Keratinocyte (primary cell): ENCODE measurements at regions not wholly inside any gene's neighbourhood (a gene's known extent, or its start where the extent isn't known, plus 50 kb on each side); places are given as distances from the start of the nearest gene placed in this dataset.
A peak's percentile ranks its signal among the peaks of the same experiment; 100 is the strongest.

Source experiments
- DNase-seq: peaks from one replicate; pipeline ENCODE4 v3.0.0-alpha.2; 2011; ENCODE audit warnings: low read depth, missing footprints, low spot score
- FAIRE-seq: peaks from 2 replicates; lab custom pipeline; 2011; peaks lifted over from hg19 to GRCh38; lab: Jason Lieb, UNC
- H2AFZ ChIP-seq: 2 replicates; pipeline ENCODE4 v1.6.0; 2012; ENCODE audit warnings: low read length, control low read depth, inconsistent platforms; ENCODE audit not compliant: control insufficient read depth
- H3K27ac ChIP-seq: 2 replicates; pipeline ENCODE4 v1.5.1; 2011; ENCODE audit warnings: low read length; ENCODE audit not compliant: control insufficient read depth, insufficient read depth
- H3K27me3 ChIP-seq: 3 replicates; pipeline ENCODE4 v1.6.0; 2011; ENCODE audit warnings: low read length; ENCODE audit not compliant: control insufficient read depth, insufficient read depth; ENCODE audit errors: extremely low read depth
- H3K36me3 ChIP-seq, 2 experiments: 2 replicates in 1 of 2; 3 replicates in 1 of 2; pipeline ENCODE4 v1.5.1; 2011; ENCODE audit warnings: low read length in 2 of 2, mild to moderate bottlenecking in 1 of 2; ENCODE audit not compliant: control insufficient read depth in 2 of 2, insufficient read depth in 2 of 2; ENCODE audit errors: extremely low read depth in 1 of 2
- H3K4me1 ChIP-seq: 3 replicates; pipeline ENCODE4 v1.5.1; 2011; ENCODE audit warnings: low read length; ENCODE audit not compliant: control insufficient read depth, insufficient read depth; ENCODE audit errors: extremely low read depth
- H3K4me2 ChIP-seq: 3 replicates; pipeline ENCODE4 v1.6.0; 2011; ENCODE audit warnings: low read depth, low read length; ENCODE audit not compliant: control insufficient read depth, insufficient read depth; ENCODE audit errors: extremely low read depth
- H3K4me3 ChIP-seq, 3 experiments: fragments of 200-600 bp in 1 of 3; sonication (generic) in 1 of 3; 2 replicates in 2 of 3; 3 replicates in 1 of 3; pipeline ENCODE4 v1.5.1; 2011 to 2016; ENCODE audit warnings: low read length in 3 of 3, mild to moderate bottlenecking in 3 of 3, control low read depth in 2 of 3, inconsistent platforms in 1 of 3, low read depth in 1 of 3, mixed read lengths in 1 of 3, mixed run types in 1 of 3, moderate library complexity in 1 of 3; ENCODE audit not compliant: control insufficient read depth in 2 of 3, insufficient read depth in 2 of 3; ENCODE audit errors: extremely low read depth in 1 of 3
- H3K79me2 ChIP-seq: 2 replicates; pipeline ENCODE4 v1.6.0; 2012; ENCODE audit warnings: low read length; ENCODE audit not compliant: control insufficient read depth, insufficient read depth
- H3K9ac ChIP-seq: 3 replicates; pipeline ENCODE4 v1.6.0; 2011; ENCODE audit warnings: low read length; ENCODE audit not compliant: control insufficient read depth, insufficient read depth; ENCODE audit errors: extremely low read depth
- H3K9me1 ChIP-seq: 3 replicates; pipeline ENCODE4 v1.6.0; 2011; ENCODE audit warnings: low read length; ENCODE audit not compliant: control insufficient read depth, insufficient read depth; ENCODE audit errors: extremely low read depth
- H3K9me3 ChIP-seq: 2 replicates; pipeline ENCODE4 v1.5.1; 2012; ENCODE audit warnings: low read depth, low read length; ENCODE audit not compliant: control insufficient read depth
- H4K20me1 ChIP-seq: 3 replicates; pipeline ENCODE4 v1.6.0; 2011; ENCODE audit warnings: low read length; ENCODE audit not compliant: control insufficient read depth, insufficient read depth; ENCODE audit errors: extremely low read depth
- EZH2 ChIP-seq: IDR thresholded peaks from one replicate; pipeline ENCODE4 v1.6.1; 2012; ENCODE audit warnings: inconsistent platforms, mild to moderate bottlenecking, low read length, moderate library complexity
- dilution Hi-C: fragments of 300-500 bp; cut with MboI; formaldehyde crosslinking; loops from one replicate; pipeline ENCODE4 v1.7.0; 2020; ENCODE audit warnings: low sequenced_read_pairs; ENCODE audit not compliant: extremely low pct_ligation_motif_present
- TF ChIP-seq, protein P1 (sequence below), 3 experiments: IDR thresholded peaks in 1 of 3; conservative IDR thresholded peaks in 1 of 3; optimal IDR thresholded peaks in 1 of 3; 2 replicates in 2 of 3; 3 replicates in 1 of 3; pipeline versions ENCODE3 to v1.5.1; 2011; ENCODE audit warnings: low read length in 3 of 3, mild to moderate bottlenecking in 3 of 3, moderate library complexity in 2 of 3, control low read depth in 1 of 3, inconsistent platforms in 1 of 3; ENCODE audit not compliant: insufficient read depth in 2 of 3; ENCODE audit errors: extremely low read depth in 1 of 3

DNA sequence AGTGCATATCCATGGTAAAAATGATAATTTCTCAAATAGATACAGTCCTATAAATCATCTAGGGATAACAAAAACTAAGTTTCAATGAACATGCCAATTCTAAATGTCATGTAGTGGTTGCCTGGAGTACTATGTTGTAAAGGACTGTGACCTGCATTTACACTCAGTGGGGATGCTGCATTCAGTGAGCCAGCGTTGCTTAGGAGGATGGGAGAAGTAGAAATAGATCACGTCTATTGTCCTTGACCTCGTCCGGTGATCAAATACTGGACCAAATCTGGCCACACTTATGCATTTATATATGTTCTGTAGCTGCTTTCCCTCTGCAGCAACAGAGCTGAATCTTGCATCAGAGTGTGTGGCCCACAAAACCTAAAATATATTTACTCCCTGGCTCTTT, 139.0 kb upstream of the ETAA1 start:
- Histone ChIP-seq H3K9me3 (no peaks in the 10 kb centered on the region), H3K9ac (no peak overlapping the region), H3K27me3 (no peaks in the 10 kb centered on the region), H2AFZ (no peak overlapping the region), H3K9me1 (no peaks in the 10 kb centered on the region), H3K27ac (no peak overlapping the region), H3K36me3 (no peaks in the 10 kb centered on the region), H3K4me2 (no peak overlapping the region), H3K4me3 (no peak overlapping the region), H3K79me2 (no peaks in the 10 kb centered on the region), H3K4me1 (peaks cover 36% of the 10 kb centered on the region), H4K20me1 (no peaks in the 10 kb centered on the region)
- dilution Hi-C loops = no loop called here
- TF ChIP-seq, protein P1, sequence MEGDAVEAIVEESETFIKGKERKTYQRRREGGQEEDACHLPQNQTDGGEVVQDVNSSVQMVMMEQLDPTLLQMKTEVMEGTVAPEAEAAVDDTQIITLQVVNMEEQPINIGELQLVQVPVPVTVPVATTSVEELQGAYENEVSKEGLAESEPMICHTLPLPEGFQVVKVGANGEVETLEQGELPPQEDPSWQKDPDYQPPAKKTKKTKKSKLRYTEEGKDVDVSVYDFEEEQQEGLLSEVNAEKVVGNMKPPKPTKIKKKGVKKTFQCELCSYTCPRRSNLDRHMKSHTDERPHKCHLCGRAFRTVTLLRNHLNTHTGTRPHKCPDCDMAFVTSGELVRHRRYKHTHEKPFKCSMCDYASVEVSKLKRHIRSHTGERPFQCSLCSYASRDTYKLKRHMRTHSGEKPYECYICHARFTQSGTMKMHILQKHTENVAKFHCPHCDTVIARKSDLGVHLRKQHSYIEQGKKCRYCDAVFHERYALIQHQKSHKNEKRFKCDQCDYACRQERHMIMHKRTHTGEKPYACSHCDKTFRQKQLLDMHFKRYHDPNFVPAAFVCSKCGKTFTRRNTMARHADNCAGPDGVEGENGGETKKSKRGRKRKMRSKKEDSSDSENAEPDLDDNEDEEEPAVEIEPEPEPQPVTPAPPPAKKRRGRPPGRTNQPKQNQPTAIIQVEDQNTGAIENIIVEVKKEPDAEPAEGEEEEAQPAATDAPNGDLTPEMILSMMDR (optimal IDR thresholded peaks at IDR 0.05 in 1 of 3, IDR thresholded peaks at IDR 0.05 in 1 of 3, conservative IDR thresholded peaks at IDR 0.05 in 1 of 3; ENCODE audit: extremely low read depth in 1 of 3, insufficient read depth in 2 of 3, low read length in 3 of 3) = no peak
- no peak for TF ChIP-seq EZH2
- no peak for FAIRE-seq
- DNase-seq = no peak

DNA sequence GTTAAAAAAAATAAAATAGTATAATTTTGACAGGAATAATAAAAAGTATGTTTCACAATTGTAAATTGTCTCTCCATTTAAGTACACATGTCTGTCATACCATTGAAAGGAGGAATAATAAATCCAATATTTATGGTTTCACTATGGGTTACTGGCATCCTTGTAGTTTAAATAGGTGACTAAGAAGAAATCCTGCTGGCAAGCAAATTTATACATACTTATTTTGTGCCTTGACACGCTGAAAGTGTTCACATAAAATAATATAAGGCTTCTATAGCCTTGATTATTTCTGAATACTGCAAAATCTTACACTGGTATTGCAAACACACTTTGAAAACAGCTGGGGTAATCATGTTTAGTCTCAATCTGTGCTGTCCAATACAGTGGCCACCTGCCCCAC, 138.3 kb upstream of the ETAA1 start:
- DNase-seq (no peak), FAIRE-seq (no peak)
- H3K36me3 ChIP-seq = no peaks in the 10 kb centered on the region
- peak overlapping the region; percentile 84 for H3K27ac ChIP-seq
- no peaks in the 10 kb centered on the region for H3K9me3 ChIP-seq
- no peak overlapping the region for H3K9ac ChIP-seq
- H3K4me1 ChIP-seq = peaks cover 36% of the 10 kb centered on the region
- no peaks in the 10 kb centered on the region for H3K9me1 ChIP-seq
- no peaks in the 10 kb centered on the region for H4K20me1 ChIP-seq
- H3K4me2 ChIP-seq = no peak overlapping the region
- H3K4me3 ChIP-seq = no peak overlapping the region
- no peaks in the 10 kb centered on the region for H3K79me2 ChIP-seq
- dilution Hi-C loops = no loop called here
- no peak overlapping the region for H2AFZ ChIP-seq
- H3K27me3 ChIP-seq = no peaks in the 10 kb centered on the region
- TF ChIP-seq EZH2 = no peak
